Neural cell (in vitro differentiated cells): ENCODE measurements at regions not wholly inside any gene's neighbourhood (a gene's known extent, or its start where the extent isn't known, plus 50 kb on each side); places are given as distances from the start of the nearest gene placed in this dataset.

ENCODE experiments used
- H2AFZ ChIP-seq: fragments of 200-600, 300-800 bp; sonication (generic), shearing (Covaris generic); 2 replicates; pipeline ENCODE4 v1.6.0; 2014; ENCODE audit warnings: low read depth, mild to moderate bottlenecking, antibody characterized with exemption, low read length, moderate library complexity
- H3F3A ChIP-seq: fragments of 200-600 bp; shearing (Covaris generic); 2 replicates; pipeline ENCODE4 v1.6.1; 2016; ENCODE audit warnings: mild to moderate bottlenecking, moderate library complexity, mixed read lengths, antibody characterized with exemption, low read length; ENCODE audit not compliant: insufficient read depth, poor library complexity, severe bottlenecking
- H3K27ac ChIP-seq: fragments of 200-600, 300-800 bp; sonication (generic), shearing (Covaris generic); 2 replicates; pipeline ENCODE4 v1.5.1; 2014; ENCODE audit warnings: mild to moderate bottlenecking, low read length, moderate library complexity
- H3K27me3 ChIP-seq: fragments of 300-800, 200-600 bp; sonication (generic), shearing (Covaris generic); 2 replicates; pipeline ENCODE4 v1.6.0; 2014; ENCODE audit warnings: mild to moderate bottlenecking, low read depth, low read length, moderate library complexity; ENCODE audit not compliant: insufficient read depth
- H3K36me3 ChIP-seq: fragments of 300-800, 200-600 bp; sonication (generic), shearing (Covaris generic); 2 replicates; pipeline ENCODE4 v1.5.1; 2014; ENCODE audit warnings: mild to moderate bottlenecking, antibody characterized with exemption, low read length, moderate library complexity; ENCODE audit not compliant: insufficient read depth
- H3K4me2 ChIP-seq: fragments of 300-800, 200-600 bp; sonication (generic), shearing (Covaris generic); 2 replicates; pipeline ENCODE4 v1.6.0; 2014; ENCODE audit warnings: mild to moderate bottlenecking, low read length
- H3K4me3 ChIP-seq: fragments of 300-800, 200-600 bp; sonication (generic), shearing (Covaris generic); 2 replicates; pipeline ENCODE4 v1.5.1; 2014; ENCODE audit warnings: mild to moderate bottlenecking, low read length, moderate library complexity
- H3K79me2 ChIP-seq: fragments of 200-600 bp; shearing (Covaris generic); replicated peaks from 2 replicates; pipeline ENCODE4 v1.6.0; 2014; ENCODE audit warnings: mild to moderate bottlenecking, low read length, moderate library complexity; ENCODE audit not compliant: insufficient read depth
- H3K9ac ChIP-seq: fragments of 300-800, 200-600 bp; sonication (generic), shearing (Covaris generic); 2 replicates; pipeline ENCODE4 v1.6.1; 2016; ENCODE audit warnings: mild to moderate bottlenecking, low read length, mixed read lengths
- H3K9me2 ChIP-seq: fragments of 200-600 bp; shearing (Covaris generic); 2 replicates; pipeline ENCODE4 v1.6.1; 2016; ENCODE audit warnings: mild to moderate bottlenecking, low read length, mixed read lengths; ENCODE audit not compliant: insufficient read depth
- H3K9me3 ChIP-seq: fragments of 200-600, 300-800 bp; sonication (generic), shearing (Covaris generic); 2 replicates; pipeline ENCODE4 v1.6.1; 2016; ENCODE audit warnings: mild to moderate bottlenecking, mixed run types, low read length, moderate library complexity, mixed read lengths
- H4K20me1 ChIP-seq: fragments of 200-600 bp; shearing (Covaris generic); 2 replicates; pipeline ENCODE4 v1.6.1; 2016; ENCODE audit warnings: mild to moderate bottlenecking, mixed run types; ENCODE audit not compliant: insufficient read depth
- EP300 ChIP-seq: fragments of 450-650 bp; conservative IDR thresholded peaks from 2 replicates; pipeline ENCODE4 v1.6.1; 2014; ENCODE audit warnings: antibody characterized with exemption, mild to moderate bottlenecking, moderate library complexity; ENCODE audit not compliant: poor library complexity, severe bottlenecking
- EZH2 ChIP-seq: fragments of 200-600, 300-800 bp; shearing (Covaris generic), sonication (generic); IDR thresholded peaks from 2 replicates; pipeline ENCODE4 v1.6.1; 2014; ENCODE audit warnings: antibody characterized with exemption, low read length, borderline replicate concordance, mild to moderate bottlenecking; ENCODE audit not compliant: insufficient read depth, poor library complexity, severe bottlenecking
- MXI1 ChIP-seq: fragments of 450-650 bp; conservative IDR thresholded peaks from 2 replicates; pipeline ENCODE4 v1.6.1; 2014; ENCODE audit warnings: antibody characterized with exemption, mild to moderate bottlenecking; ENCODE audit not compliant: poor library complexity, severe bottlenecking
- POLR2AphosphoS5 ChIP-seq: IDR thresholded peaks from 2 replicates; pipeline ENCODE4 v1.6.1; 2012
- RAD21 ChIP-seq: fragments of 450-650 bp; conservative IDR thresholded peaks from 2 replicates; pipeline ENCODE4 v1.6.1; 2014; ENCODE audit warnings: antibody characterized with exemption, mild to moderate bottlenecking, moderate library complexity
- SMC3 ChIP-seq: fragments of 450-650 bp; conservative IDR thresholded peaks from 2 replicates; pipeline ENCODE4 v1.6.1; 2014; ENCODE audit warnings: antibody characterized with exemption, mild to moderate bottlenecking, moderate library complexity; ENCODE audit not compliant: poor library complexity
- TAF1 ChIP-seq: IDR thresholded peaks from 2 replicates; pipeline ENCODE4 v1.6.1; 2012; ENCODE audit warnings: low read depth
- TF ChIP-seq, protein P1 (sequence below): IDR thresholded peaks from 2 replicates; pipeline ENCODE4 v1.6.1; 2012; ENCODE audit warnings: borderline replicate concordance
- TF ChIP-seq, protein P2 (sequence below): fragments of 450-650 bp; IDR thresholded peaks from 2 replicates; pipeline ENCODE4 v1.5.1; 2014; ENCODE audit warnings: antibody characterized with exemption, mild to moderate bottlenecking, moderate library complexity; ENCODE audit not compliant: poor library complexity, severe bottlenecking

DNA sequence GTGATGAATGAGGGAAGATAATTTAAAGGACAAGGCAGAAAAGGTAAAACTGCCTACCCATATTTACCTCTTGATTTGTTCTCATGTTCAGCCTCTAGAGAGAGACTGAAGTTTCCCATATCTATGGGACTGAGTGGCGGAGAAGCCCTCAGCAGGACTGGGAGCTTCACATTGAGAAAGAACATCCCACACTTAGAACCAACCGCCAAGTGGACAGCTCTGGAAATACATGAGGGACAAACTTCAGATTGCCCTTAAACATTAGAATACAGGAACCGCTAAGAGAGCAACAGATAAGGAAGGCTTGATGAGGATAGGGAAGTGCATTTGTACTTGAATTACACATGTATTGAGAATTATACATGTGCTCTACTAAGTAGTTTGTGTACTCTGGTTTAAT is 316.0 kb upstream of the MIR17HG start:
- no peaks in the 10 kb centered on the region for H3K79me2 ChIP-seq
- no peaks in the 10 kb centered on the region for H4K20me1 ChIP-seq
- TF ChIP-seq MXI1, result no peak
- no peak for TF ChIP-seq TAF1
- TF ChIP-seq, protein P1, sequence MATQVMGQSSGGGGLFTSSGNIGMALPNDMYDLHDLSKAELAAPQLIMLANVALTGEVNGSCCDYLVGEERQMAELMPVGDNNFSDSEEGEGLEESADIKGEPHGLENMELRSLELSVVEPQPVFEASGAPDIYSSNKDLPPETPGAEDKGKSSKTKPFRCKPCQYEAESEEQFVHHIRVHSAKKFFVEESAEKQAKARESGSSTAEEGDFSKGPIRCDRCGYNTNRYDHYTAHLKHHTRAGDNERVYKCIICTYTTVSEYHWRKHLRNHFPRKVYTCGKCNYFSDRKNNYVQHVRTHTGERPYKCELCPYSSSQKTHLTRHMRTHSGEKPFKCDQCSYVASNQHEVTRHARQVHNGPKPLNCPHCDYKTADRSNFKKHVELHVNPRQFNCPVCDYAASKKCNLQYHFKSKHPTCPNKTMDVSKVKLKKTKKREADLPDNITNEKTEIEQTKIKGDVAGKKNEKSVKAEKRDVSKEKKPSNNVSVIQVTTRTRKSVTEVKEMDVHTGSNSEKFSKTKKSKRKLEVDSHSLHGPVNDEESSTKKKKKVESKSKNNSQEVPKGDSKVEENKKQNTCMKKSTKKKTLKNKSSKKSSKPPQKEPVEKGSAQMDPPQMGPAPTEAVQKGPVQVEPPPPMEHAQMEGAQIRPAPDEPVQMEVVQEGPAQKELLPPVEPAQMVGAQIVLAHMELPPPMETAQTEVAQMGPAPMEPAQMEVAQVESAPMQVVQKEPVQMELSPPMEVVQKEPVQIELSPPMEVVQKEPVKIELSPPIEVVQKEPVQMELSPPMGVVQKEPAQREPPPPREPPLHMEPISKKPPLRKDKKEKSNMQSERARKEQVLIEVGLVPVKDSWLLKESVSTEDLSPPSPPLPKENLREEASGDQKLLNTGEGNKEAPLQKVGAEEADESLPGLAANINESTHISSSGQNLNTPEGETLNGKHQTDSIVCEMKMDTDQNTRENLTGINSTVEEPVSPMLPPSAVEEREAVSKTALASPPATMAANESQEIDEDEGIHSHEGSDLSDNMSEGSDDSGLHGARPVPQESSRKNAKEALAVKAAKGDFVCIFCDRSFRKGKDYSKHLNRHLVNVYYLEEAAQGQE, result no peak
- no peak overlapping the region for H2AFZ ChIP-seq
- H3K36me3 ChIP-seq, result no peaks in the 10 kb centered on the region
- no peaks in the 10 kb centered on the region for H3K27me3 ChIP-seq
- no peaks in the 10 kb centered on the region for H3F3A ChIP-seq
- H3K27ac ChIP-seq, result no peak overlapping the region
- H3K9me3 ChIP-seq, result no peaks in the 10 kb centered on the region
- no peaks in the 10 kb centered on the region for H3K9me2 ChIP-seq
- no peak overlapping the region for H3K4me2 ChIP-seq
- no peak overlapping the region for H3K9ac ChIP-seq
- no peak overlapping the region for H3K4me3 ChIP-seq

DNA sequence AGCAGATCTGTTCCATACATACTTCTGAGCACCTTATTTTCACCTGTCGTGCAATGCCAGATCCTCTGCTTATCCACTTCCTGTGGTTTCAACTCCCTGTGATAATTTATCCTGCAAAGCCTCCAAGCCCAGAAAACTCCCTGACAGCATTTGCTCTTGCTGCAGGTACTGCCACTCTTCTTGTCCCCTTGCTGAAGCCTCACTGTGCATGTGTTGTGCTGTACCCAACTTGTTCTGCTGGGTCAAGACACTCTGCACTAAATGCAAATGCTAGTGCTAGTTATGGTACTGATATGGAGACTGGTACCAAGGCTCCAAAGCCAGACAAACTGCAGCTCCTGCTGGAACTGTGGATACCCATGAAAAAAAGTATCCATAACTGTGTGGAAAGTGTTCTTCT is 315.4 kb upstream of the MIR17HG start:
- no peaks in the 10 kb centered on the region for H3K9me3 ChIP-seq
- no peaks in the 10 kb centered on the region for H3K79me2 ChIP-seq
- H3F3A ChIP-seq, result no peaks in the 10 kb centered on the region
- H3K27ac ChIP-seq, result no peak overlapping the region
- no peak overlapping the region for H3K9ac ChIP-seq
- no peak overlapping the region for H3K4me3 ChIP-seq
- no peaks in the 10 kb centered on the region for H3K9me2 ChIP-seq
- H3K27me3 ChIP-seq, result no peaks in the 10 kb centered on the region
- no peaks in the 10 kb centered on the region for H3K36me3 ChIP-seq
- TF ChIP-seq, protein P2, sequence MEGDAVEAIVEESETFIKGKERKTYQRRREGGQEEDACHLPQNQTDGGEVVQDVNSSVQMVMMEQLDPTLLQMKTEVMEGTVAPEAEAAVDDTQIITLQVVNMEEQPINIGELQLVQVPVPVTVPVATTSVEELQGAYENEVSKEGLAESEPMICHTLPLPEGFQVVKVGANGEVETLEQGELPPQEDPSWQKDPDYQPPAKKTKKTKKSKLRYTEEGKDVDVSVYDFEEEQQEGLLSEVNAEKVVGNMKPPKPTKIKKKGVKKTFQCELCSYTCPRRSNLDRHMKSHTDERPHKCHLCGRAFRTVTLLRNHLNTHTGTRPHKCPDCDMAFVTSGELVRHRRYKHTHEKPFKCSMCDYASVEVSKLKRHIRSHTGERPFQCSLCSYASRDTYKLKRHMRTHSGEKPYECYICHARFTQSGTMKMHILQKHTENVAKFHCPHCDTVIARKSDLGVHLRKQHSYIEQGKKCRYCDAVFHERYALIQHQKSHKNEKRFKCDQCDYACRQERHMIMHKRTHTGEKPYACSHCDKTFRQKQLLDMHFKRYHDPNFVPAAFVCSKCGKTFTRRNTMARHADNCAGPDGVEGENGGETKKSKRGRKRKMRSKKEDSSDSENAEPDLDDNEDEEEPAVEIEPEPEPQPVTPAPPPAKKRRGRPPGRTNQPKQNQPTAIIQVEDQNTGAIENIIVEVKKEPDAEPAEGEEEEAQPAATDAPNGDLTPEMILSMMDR, result no peak
- TF ChIP-seq POLR2AphosphoS5, result no peak
- no peak for TF ChIP-seq EZH2
- no peak for TF ChIP-seq RAD21
- no peak for TF ChIP-seq EP300
- TF ChIP-seq, protein P1, result no peak
- no peak for TF ChIP-seq MXI1
- TF ChIP-seq SMC3, result no peak
- TF ChIP-seq TAF1, result no peak
- H4K20me1 ChIP-seq, result no peaks in the 10 kb centered on the region
- H2AFZ ChIP-seq, result no peak overlapping the region
- no peak overlapping the region for H3K4me2 ChIP-seq
